ENCODE measurements at regions not wholly inside any gene's neighbourhood (a gene's known extent, or its start where the extent isn't known, plus 50 kb on each side); places are given as distances from the start of the nearest gene placed in this dataset.

GRCh38 chr4:20462426-20463175 is 210.9 kb downstream of the SLIT2 start:
- Histone ChIP-seq H3K4me1 (ENCODE audit: control insufficient read depth, insufficient read depth, low read length) (no peaks in the 10 kb centered on the region), H3K27me3 (ENCODE audit: control insufficient read depth, insufficient read depth, low read length) (no peaks in the 10 kb centered on the region), H3K4me3 (ENCODE audit: low read length) (no peak overlapping the region), H3K9me3 (ENCODE audit: control insufficient read depth, insufficient read depth, low read length) (no peaks in the 10 kb centered on the region), H3K27ac (ENCODE audit: low read length) (no peak overlapping the region), H3K36me3 (ENCODE audit: control insufficient read depth, insufficient read depth, low read length) (no peaks in the 10 kb centered on the region)
- Mint-ChIP-seq H3K36me3 (no peaks in the 10 kb centered on the region), H3K9me3 (peaks cover 0 to 2% of the 10 kb centered on the region in 2 donors), H3K4me1 (no peaks in the 10 kb centered on the region), H3K27ac (no peak overlapping the region), H3K27me3 (ENCODE audit: low read depth in 2 of 2) (no peaks in the 10 kb centered on the region), H3K4me3 (no peak overlapping the region)
- intact Hi-C loops (cut with micrococcal nuclease) = no loop called here
- TF ChIP-seq, protein P1, sequence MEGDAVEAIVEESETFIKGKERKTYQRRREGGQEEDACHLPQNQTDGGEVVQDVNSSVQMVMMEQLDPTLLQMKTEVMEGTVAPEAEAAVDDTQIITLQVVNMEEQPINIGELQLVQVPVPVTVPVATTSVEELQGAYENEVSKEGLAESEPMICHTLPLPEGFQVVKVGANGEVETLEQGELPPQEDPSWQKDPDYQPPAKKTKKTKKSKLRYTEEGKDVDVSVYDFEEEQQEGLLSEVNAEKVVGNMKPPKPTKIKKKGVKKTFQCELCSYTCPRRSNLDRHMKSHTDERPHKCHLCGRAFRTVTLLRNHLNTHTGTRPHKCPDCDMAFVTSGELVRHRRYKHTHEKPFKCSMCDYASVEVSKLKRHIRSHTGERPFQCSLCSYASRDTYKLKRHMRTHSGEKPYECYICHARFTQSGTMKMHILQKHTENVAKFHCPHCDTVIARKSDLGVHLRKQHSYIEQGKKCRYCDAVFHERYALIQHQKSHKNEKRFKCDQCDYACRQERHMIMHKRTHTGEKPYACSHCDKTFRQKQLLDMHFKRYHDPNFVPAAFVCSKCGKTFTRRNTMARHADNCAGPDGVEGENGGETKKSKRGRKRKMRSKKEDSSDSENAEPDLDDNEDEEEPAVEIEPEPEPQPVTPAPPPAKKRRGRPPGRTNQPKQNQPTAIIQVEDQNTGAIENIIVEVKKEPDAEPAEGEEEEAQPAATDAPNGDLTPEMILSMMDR (IDR thresholded peaks at IDR 0.05) = no peak
- no peak for ATAC-seq
- no peak for DNase-seq
- WGBS (ENCODE audit: insufficient coverage) = 88% methylated on average over 3 of the region's 4 CpGs

DNA sequence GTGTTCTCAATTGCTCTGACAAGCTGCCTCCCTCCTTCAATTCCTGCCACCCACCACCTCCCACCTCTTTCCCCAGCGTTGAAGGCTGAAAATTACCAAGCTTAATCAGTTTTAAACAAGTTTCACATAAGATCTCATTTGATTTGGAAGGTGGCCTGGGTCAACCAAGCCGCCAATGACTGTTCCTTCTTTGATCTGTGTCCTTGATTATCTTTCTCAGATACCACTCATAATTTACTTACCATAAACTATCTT is 211.4 kb downstream of the SLIT2 start:
- no peaks in the 10 kb centered on the region for H3K36me3 Mint-ChIP-seq
- Histone ChIP-seq H3K4me1 (ENCODE audit: control insufficient read depth, insufficient read depth, low read length) (no peaks in the 10 kb centered on the region), H3K27ac (ENCODE audit: low read length) (no peak overlapping the region), H3K36me3 (ENCODE audit: control insufficient read depth, insufficient read depth, low read length) (no peaks in the 10 kb centered on the region), H3K4me3 (ENCODE audit: low read length) (no peak overlapping the region), H3K27me3 (ENCODE audit: control insufficient read depth, insufficient read depth, low read length) (no peaks in the 10 kb centered on the region), H3K9me3 (ENCODE audit: control insufficient read depth, insufficient read depth, low read length) (no peaks in the 10 kb centered on the region)
- H3K4me1 Mint-ChIP-seq = no peaks in the 10 kb centered on the region
- TF ChIP-seq, protein P1 (IDR thresholded peaks at IDR 0.05) = no peak
- H3K9me3 Mint-ChIP-seq = peaks cover 0 to 2% of the 10 kb centered on the region in 2 donors
- ATAC-seq = no peak
- intact Hi-C loops (cut with micrococcal nuclease) = no loop called here
- no peaks in the 10 kb centered on the region for H3K27me3 Mint-ChIP-seq (ENCODE audit: low read depth in 2 of 2)
- no peak overlapping the region for H3K27ac Mint-ChIP-seq
- no peak for DNase-seq
- WGBS (ENCODE audit: insufficient coverage) = 90% methylated on average over 2 of the region's 2 CpGs
- no peak overlapping the region for H3K4me3 Mint-ChIP-seq

GRCh38 chr4:20464381-20464780 is 212.7 kb downstream of the SLIT2 start:
- H3K9me3 ChIP-seq (ENCODE audit: control insufficient read depth, insufficient read depth, low read length) = no peaks in the 10 kb centered on the region
- TF ChIP-seq, protein P1 (IDR thresholded peaks at IDR 0.05) = no peak
- intact Hi-C loops (cut with micrococcal nuclease) = no loop called here
- DNase-seq = no peak
- H3K36me3 ChIP-seq (ENCODE audit: control insufficient read depth, insufficient read depth, low read length) = no peaks in the 10 kb centered on the region
- Mint-ChIP-seq H3K27me3 (ENCODE audit: low read depth in 2 of 2) (no peaks in the 10 kb centered on the region), H3K4me3 (no peak overlapping the region), H3K27ac (no peak overlapping the region), H3K36me3 (no peaks in the 10 kb centered on the region), H3K4me1 (no peaks in the 10 kb centered on the region), H3K9me3 (peaks cover 0 to 2% of the 10 kb centered on the region in 2 donors)
- no peaks in the 10 kb centered on the region for H3K27me3 ChIP-seq (ENCODE audit: control insufficient read depth, insufficient read depth, low read length)
- no peaks in the 10 kb centered on the region for H3K4me1 ChIP-seq (ENCODE audit: control insufficient read depth, insufficient read depth, low read length)
- no peak for ATAC-seq
- no peak overlapping the region for H3K4me3 ChIP-seq (ENCODE audit: low read length)
- no peak overlapping the region for H3K27ac ChIP-seq (ENCODE audit: low read length)
- WGBS (ENCODE audit: insufficient coverage) = 88% methylated on average over 5 of the region's 5 CpGs

- Mint-ChIP-seq H3K36me3 (no peaks in the 10 kb centered on the region), H3K4me3 (no peak overlapping the region)
Measured at GRCh38 chr4:20474119-20474518, 222.4 kb downstream of the SLIT2 start.

More at GRCh38 chr4:20474119-20474518, 222.4 kb downstream of the SLIT2 start:
- Histone ChIP-seq H3K4me3 (ENCODE audit: low read length) (no peak overlapping the region), H3K4me1 (ENCODE audit: control insufficient read depth, insufficient read depth, low read length) (no peaks in the 10 kb centered on the region), H3K36me3 (ENCODE audit: control insufficient read depth, insufficient read depth, low read length) (no peaks in the 10 kb centered on the region), H3K27me3 (ENCODE audit: control insufficient read depth, insufficient read depth, low read length) (no peaks in the 10 kb centered on the region), H3K9me3 (ENCODE audit: control insufficient read depth, insufficient read depth, low read length) (no peaks in the 10 kb centered on the region), H3K27ac (ENCODE audit: low read length) (no peak overlapping the region)
- Mint-ChIP-seq H3K27ac (no peak overlapping the region), H3K27me3 (ENCODE audit: low read depth in 2 of 2) (no peaks in the 10 kb centered on the region), H3K9me3 (peaks cover 2 to 3% of the 10 kb centered on the region in 2 donors), H3K4me1 (no peaks in the 10 kb centered on the region)
- intact Hi-C loops (cut with micrococcal nuclease) = no loop called here
- DNase-seq (no peak), ATAC-seq (no peak)
- TF ChIP-seq, protein P1 (IDR thresholded peaks at IDR 0.05) = no peak

Measured in natural killer cell (primary cell).